ENCODE measurements at regions not wholly inside any gene's neighbourhood (a gene's known extent, or its start where the extent isn't known, plus 50 kb on each side); places are given as distances from the start of the nearest gene placed in this dataset.

DNA sequence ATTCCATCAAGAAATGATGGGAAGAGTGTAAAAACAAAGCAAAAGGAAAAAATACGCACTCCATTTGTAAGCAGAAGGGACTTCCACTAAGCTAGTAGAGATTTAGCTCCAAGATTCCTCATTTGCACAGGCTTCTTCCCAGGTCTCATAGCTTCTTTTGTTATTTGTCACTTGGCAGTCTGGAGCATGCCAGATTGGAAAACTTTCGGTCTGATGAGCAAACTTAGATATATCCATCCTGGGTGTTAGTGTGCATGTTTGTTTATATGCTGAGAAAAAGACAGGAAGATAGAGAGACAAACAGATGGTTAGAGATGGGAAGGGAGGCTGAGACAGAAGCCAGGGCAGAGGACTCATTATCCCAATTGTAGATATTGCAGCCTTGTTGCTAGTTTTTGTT, 1644.5 kb upstream of the NUDT12 start:
- DNase-seq (ENCODE audit: low read depth, low spot score) (no peak), FAIRE-seq (no peak)
- no peak overlapping the region for H3K27ac ChIP-seq (ENCODE audit: control insufficient read depth, insufficient read depth, low read length)
- no peak overlapping the region for H3K4me3 ChIP-seq (ENCODE audit: control insufficient read depth in 2 of 3, extremely low read depth in 1 of 3, insufficient read depth in 2 of 3, low read depth in 1 of 3, low read length in 3 of 3)
- H3K27me3 ChIP-seq (ENCODE audit: control insufficient read depth, extremely low read depth, insufficient read depth, low read length): no peaks in the 10 kb centered on the region
- no peaks in the 10 kb centered on the region for H3K4me1 ChIP-seq (ENCODE audit: control insufficient read depth, extremely low read depth, insufficient read depth, low read length)
- H4K20me1 ChIP-seq (ENCODE audit: control insufficient read depth, extremely low read depth, insufficient read depth, low read length): no peaks in the 10 kb centered on the region
- H3K9me1 ChIP-seq (ENCODE audit: control insufficient read depth, extremely low read depth, insufficient read depth, low read length): no peaks in the 10 kb centered on the region
- H3K9ac ChIP-seq (ENCODE audit: control insufficient read depth, extremely low read depth, insufficient read depth, low read length): no peak overlapping the region
- TF ChIP-seq CTCF (optimal IDR thresholded peaks at IDR 0.05 in 1 of 3, IDR thresholded peaks at IDR 0.05 in 1 of 3, conservative IDR thresholded peaks at IDR 0.05 in 1 of 3; ENCODE audit: extremely low read depth in 1 of 3, insufficient read depth in 2 of 3, low read length in 3 of 3) (no peak), EZH2 (IDR thresholded peaks at IDR 0.05; ENCODE audit: low read length) (no peak)
- H3K79me2 ChIP-seq (ENCODE audit: control insufficient read depth, insufficient read depth, low read length): no peaks in the 10 kb centered on the region
- no peak overlapping the region for H2AFZ ChIP-seq (ENCODE audit: control insufficient read depth, low read length)
- no peak overlapping the region for H3K4me2 ChIP-seq (ENCODE audit: control insufficient read depth, extremely low read depth, insufficient read depth, low read depth, low read length)
- no peaks in the 10 kb centered on the region for H3K9me3 ChIP-seq (ENCODE audit: control insufficient read depth, low read depth, low read length)
- no peaks in the 10 kb centered on the region for H3K36me3 ChIP-seq (ENCODE audit: control insufficient read depth in 2 of 2, extremely low read depth in 1 of 2, insufficient read depth in 2 of 2, low read length in 2 of 2)
- dilution Hi-C loops (cut with MboI; ENCODE audit: extremely low pct_ligation_motif_present, low sequenced_read_pairs): no loop called here

DNA sequence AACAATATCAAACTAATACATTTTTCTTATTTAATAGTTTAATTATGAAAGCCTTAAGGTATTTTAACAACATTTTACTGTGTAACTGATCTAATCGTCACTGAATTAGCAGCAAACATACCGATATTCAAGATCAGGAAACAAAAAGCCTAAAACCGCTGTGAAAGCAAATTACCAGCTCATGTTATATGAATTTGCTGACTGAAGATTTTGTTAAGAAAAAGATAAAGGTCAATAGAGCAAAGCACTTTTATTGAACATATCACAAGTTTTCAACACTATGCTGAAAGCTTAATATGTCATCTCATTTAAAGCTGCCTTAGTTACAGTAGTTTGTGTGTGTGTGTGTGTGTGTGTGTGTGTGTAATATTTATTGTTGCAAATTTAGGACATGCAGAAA, 1634.9 kb upstream of the NUDT12 start:
- H3K9ac ChIP-seq (ENCODE audit: control insufficient read depth, extremely low read depth, insufficient read depth, low read length): no peak overlapping the region
- no peak overlapping the region for H3K4me3 ChIP-seq (ENCODE audit: control insufficient read depth in 2 of 3, extremely low read depth in 1 of 3, insufficient read depth in 2 of 3, low read depth in 1 of 3, low read length in 3 of 3)
- no peaks in the 10 kb centered on the region for H3K27me3 ChIP-seq (ENCODE audit: control insufficient read depth, extremely low read depth, insufficient read depth, low read length)
- no peak overlapping the region for H2AFZ ChIP-seq (ENCODE audit: control insufficient read depth, low read length)
- H3K4me1 ChIP-seq (ENCODE audit: control insufficient read depth, extremely low read depth, insufficient read depth, low read length): no peaks in the 10 kb centered on the region
- H3K9me1 ChIP-seq (ENCODE audit: control insufficient read depth, extremely low read depth, insufficient read depth, low read length): no peaks in the 10 kb centered on the region
- H3K27ac ChIP-seq (ENCODE audit: control insufficient read depth, insufficient read depth, low read length): no peak overlapping the region
- FAIRE-seq (no peak), DNase-seq (ENCODE audit: low read depth, low spot score) (no peak)
- H3K36me3 ChIP-seq (ENCODE audit: control insufficient read depth in 2 of 2, extremely low read depth in 1 of 2, insufficient read depth in 2 of 2, low read length in 2 of 2): no peaks in the 10 kb centered on the region
- no peaks in the 10 kb centered on the region for H3K9me3 ChIP-seq (ENCODE audit: control insufficient read depth, low read depth, low read length)
- H3K79me2 ChIP-seq (ENCODE audit: control insufficient read depth, insufficient read depth, low read length): no peaks in the 10 kb centered on the region
- dilution Hi-C loops (cut with MboI; ENCODE audit: extremely low pct_ligation_motif_present, low sequenced_read_pairs): no loop called here
- H4K20me1 ChIP-seq (ENCODE audit: control insufficient read depth, extremely low read depth, insufficient read depth, low read length): no peaks in the 10 kb centered on the region
- TF ChIP-seq CTCF (optimal IDR thresholded peaks at IDR 0.05 in 1 of 3, IDR thresholded peaks at IDR 0.05 in 1 of 3, conservative IDR thresholded peaks at IDR 0.05 in 1 of 3; ENCODE audit: extremely low read depth in 1 of 3, insufficient read depth in 2 of 3, low read length in 3 of 3) (no peak), EZH2 (IDR thresholded peaks at IDR 0.05; ENCODE audit: low read length) (no peak)
- H3K4me2 ChIP-seq (ENCODE audit: control insufficient read depth, extremely low read depth, insufficient read depth, low read depth, low read length): no peak overlapping the region
